SH-SY5Y (cell line): ENCODE measurements at regions not wholly inside any gene's neighbourhood (a gene's known extent, or its start where the extent isn't known, plus 50 kb on each side); places are given as distances from the start of the nearest gene placed in this dataset.

Experiments
- GATA2 ChIP-seq: IDR thresholded peaks from 2 replicates; pipeline ENCODE4 v1.6.1; 2011; ENCODE audit warnings: mild to moderate bottlenecking, low read depth, low read length
- GATA3 ChIP-seq: IDR thresholded peaks from 2 replicates; pipeline ENCODE4 v1.6.1; 2011; ENCODE audit warnings: low read depth, mild to moderate bottlenecking, low read length, moderate library complexity

GRCh38 chr4:26113339-26113940 lies 199.4 kb downstream of the SMIM20 start:
- TF ChIP-seq GATA2 (no peak), GATA3 (no peak)
